Esophagus muscularis mucosa (tissue), 4 donors: ENCODE measurements at regions not wholly inside any gene's neighbourhood (a gene's known extent, or its start where the extent isn't known, plus 50 kb on each side); places are given as distances from the start of the nearest gene placed in this dataset.

ENCODE experiments used
- DNase-seq: peaks from one replicate; pipeline ENCODE4 v3.0.0-alpha.2; 2017; ENCODE audit errors: extremely low spot score
- H3K27ac ChIP-seq, 4 donors: fragments of 200-600 bp; sonication (generic); replicated peaks in 1 of 4; 1 replicate in 3 of 4; 2 replicates in 1 of 4; pipeline ENCODE4 v1.5.1; 2016 to 2019; ENCODE audit warnings: mild to moderate bottlenecking in 1 of 4
- H3K27me3 ChIP-seq, 4 donors: fragments of 200-600 bp; sonication (generic); one replicate each; pipeline versions ENCODE4 v1.5.1 to v1.6.0; 2016 to 2019
- H3K36me3 ChIP-seq, 4 donors: fragments of 200-600 bp; sonication (generic); one replicate each; pipeline ENCODE4 v1.5.1; 2016 to 2019
- H3K4me1 ChIP-seq, 4 donors: fragments of 200-600 bp; sonication (generic); one replicate each; pipeline ENCODE4 v1.5.1; 2016 to 2019
- H3K4me3 ChIP-seq, 4 donors: fragments of 200-600 bp; sonication (generic); 1 replicate in 2 of 4; 2 replicates in 2 of 4; pipeline ENCODE4 v1.5.1; 2016 to 2019; ENCODE audit warnings: mild to moderate bottlenecking in 4 of 4, moderate library complexity in 1 of 4
- H3K9me3 ChIP-seq, 4 donors: fragments of 200-600 bp; sonication (generic); 1 replicate in 3 of 4; 2 replicates in 1 of 4; pipeline ENCODE4 v1.5.1; 2016 to 2019
- CTCF ChIP-seq, 3 experiments: fragments of 200-600 bp in 2 of 3; fragments of 450-650 bp in 1 of 3; sonication (generic) in 2 of 3; IDR thresholded peaks; one replicate each; pipeline ENCODE4 v1.5.1; 2017 to 2019; ENCODE audit warnings: antibody characterized with exemption in 3 of 3, mild to moderate bottlenecking in 2 of 3, moderate library complexity in 1 of 3
- EP300 ChIP-seq: sonication (generic); formaldehyde crosslinking; IDR thresholded peaks from one replicate; pipeline ENCODE4 v1.6.1; 2017; ENCODE audit warnings: antibody characterized with exemption
- POLR2A ChIP-seq: fragments of 450-650 bp; IDR thresholded peaks from one replicate; pipeline ENCODE4 v1.6.1; 2017; ENCODE audit warnings: antibody characterized with exemption, moderate library complexity, mild to moderate bottlenecking, low read depth
- POLR2AphosphoS5 ChIP-seq, 2 donors: sonication (generic); formaldehyde crosslinking; IDR thresholded peaks; one replicate each; pipeline ENCODE4 v1.6.1; 2017; ENCODE audit warnings: antibody characterized with exemption in 2 of 2
- WGBS: methylation state at CpG from one replicate; pipeline ENCODE4 v1.1.5; 2018; 5-methylcytosine and 5-hydroxymethylcytosine counted together
- intact Hi-C: fragments of 100-400 bp; cut with DNase I; formaldehyde crosslinking; loops from one replicate; pipeline ENCODE4 v1.15.1; 2023

- intact Hi-C loops, result no loop called here
These were observed 56.0 kb downstream of the BOD1L2 start for GRCh38 chr18:57202881-57203280.

GRCh38 chr18:57205641-57206040, 58.8 kb downstream of the BOD1L2 start:
- Histone ChIP-seq H3K4me1 (peaks cover 0 to 11% (median 10%) of the 10 kb centered on the region in 4 donors), H3K36me3 (no peaks in the 10 kb centered on the region), H3K9me3 (no peaks in the 10 kb centered on the region), H3K4me3 (no peak overlapping the region), H3K27ac (no peak overlapping the region), H3K27me3 (peaks cover 0 to 17% (median 2%) of the 10 kb centered on the region in 4 donors)
- TF ChIP-seq POLR2A (no peak), EP300 (no peak), CTCF (IDR thresholded peaks at IDR 0.05) (no peak), POLR2AphosphoS5 (IDR thresholded peaks at IDR 0.05) (no peak)
- DNase-seq, result peak; percentile 21
- intact Hi-C loops, result no loop called here
- 68% methylated on average over 4 of the region's 4 CpGs for WGBS

More at GRCh38 chr18:57202881-57203280, 56.0 kb downstream of the BOD1L2 start:
- WGBS, result 71% methylated on average over 3 of the region's 3 CpGs
- no peak for TF ChIP-seq POLR2AphosphoS5 (IDR thresholded peaks at IDR 0.05)
- no peak for TF ChIP-seq CTCF (IDR thresholded peaks at IDR 0.05)
- no peak for TF ChIP-seq EP300
- TF ChIP-seq POLR2A, result no peak
- H3K36me3 ChIP-seq, result no peaks in the 10 kb centered on the region
- H3K4me1 ChIP-seq, result no peaks in the 10 kb centered on the region
- no peak overlapping the region for H3K4me3 ChIP-seq
- no peak overlapping the region for H3K27ac ChIP-seq
- DNase-seq, result peak; percentile 26
- H3K27me3 ChIP-seq, result no peaks in the 10 kb centered on the region
- H3K9me3 ChIP-seq, result no peaks in the 10 kb centered on the region

- H3K27ac ChIP-seq, result no peak overlapping the region
- intact Hi-C loops, result no loop called here
- H3K27me3 ChIP-seq, result peaks cover 0 to 17% (median 2%) of the 10 kb centered on the region in 4 donors
- no peak for TF ChIP-seq POLR2A
- no peak for TF ChIP-seq POLR2AphosphoS5 (IDR thresholded peaks at IDR 0.05)
- TF ChIP-seq CTCF (IDR thresholded peaks at IDR 0.05), result no peak
- no peak for TF ChIP-seq EP300
- H3K36me3 ChIP-seq, result no peaks in the 10 kb centered on the region
- WGBS, result 62% methylated on average over 6 of the region's 6 CpGs
- no peaks in the 10 kb centered on the region for H3K9me3 ChIP-seq
- no peak overlapping the region for H3K4me3 ChIP-seq
- peaks cover 0 to 14% (median 10%) of the 10 kb centered on the region in 4 donors for H3K4me1 ChIP-seq
- DNase-seq, result peak; percentile 50
These were observed 60.4 kb downstream of the BOD1L2 start for GRCh38 chr18:57207124-57207916.

GRCh38 chr18:57208047-57208446, 61.2 kb downstream of the BOD1L2 start:
- 49% methylated on average over 7 of the region's 7 CpGs for WGBS

More at GRCh38 chr18:57208047-57208446, 61.2 kb downstream of the BOD1L2 start:
- TF ChIP-seq POLR2AphosphoS5 (IDR thresholded peaks at IDR 0.05), result no peak
- no peak for TF ChIP-seq POLR2A
- no peak for TF ChIP-seq EP300
- no peak for TF ChIP-seq CTCF (IDR thresholded peaks at IDR 0.05)
- Histone ChIP-seq H3K4me3 (no peak overlapping the region), H3K27me3 (peaks cover 0 to 17% (median 2%) of the 10 kb centered on the region in 4 donors), H3K27ac (no peak overlapping the region), H3K36me3 (no peaks in the 10 kb centered on the region), H3K9me3 (no peaks in the 10 kb centered on the region), H3K4me1 (peaks cover 0 to 14% (median 10%) of the 10 kb centered on the region in 4 donors)
- no peak for DNase-seq
- intact Hi-C loops, result no loop called here
